GM23248 (cell line): ENCODE measurements at regions not wholly inside any gene's neighbourhood (a gene's known extent, or its start where the extent isn't known, plus 50 kb on each side); places are given as distances from the start of the nearest gene placed in this dataset.

Source experiments
- DNase-seq: peaks from one replicate; pipeline ENCODE4 v3.0.0-alpha.2; 2015
- H2AFZ ChIP-seq: fragments of 200-600 bp; sonication (generic); 2 replicates; pipeline ENCODE4 v1.6.1; 2016; ENCODE audit warnings: antibody characterized with exemption
- H3F3A ChIP-seq: fragments of 200-600 bp; sonication (generic); 2 replicates; pipeline ENCODE4 v1.6.1; 2016; ENCODE audit warnings: mild to moderate bottlenecking, antibody characterized with exemption, mixed run types; ENCODE audit not compliant: insufficient read depth
- H3K27ac ChIP-seq: fragments of 200-600 bp; sonication (generic); 2 replicates; pipeline ENCODE4 v1.5.1; 2016; ENCODE audit warnings: mild to moderate bottlenecking
- H3K27me3 ChIP-seq: fragments of 200-600 bp; sonication (generic); replicated peaks from 2 replicates; pipeline ENCODE4 v1.6.1; 2016; ENCODE audit warnings: mild to moderate bottlenecking; ENCODE audit not compliant: insufficient read depth
- H3K36me3 ChIP-seq: fragments of 200-600 bp; sonication (generic); 2 replicates; pipeline ENCODE4 v1.6.1; 2016; ENCODE audit warnings: low read depth, mild to moderate bottlenecking
- H3K4me1 ChIP-seq: fragments of 200-600 bp; sonication (generic); 2 replicates; pipeline ENCODE4 v1.6.1; 2016; ENCODE audit warnings: mild to moderate bottlenecking; ENCODE audit not compliant: insufficient read depth
- H3K4me2 ChIP-seq: fragments of 200-600 bp; sonication (generic); one replicate; pipeline ENCODE4 v1.6.1; 2016; ENCODE audit warnings: mild to moderate bottlenecking; ENCODE audit not compliant: unreplicated experiment
- H3K4me3 ChIP-seq: fragments of 200-600 bp; sonication (generic); 2 replicates; pipeline ENCODE4 v1.5.1; 2016; ENCODE audit warnings: mild to moderate bottlenecking
- H3K79me2 ChIP-seq: fragments of 200-600 bp; sonication (generic); 2 replicates; pipeline ENCODE4 v1.6.1; 2016; ENCODE audit warnings: mild to moderate bottlenecking; ENCODE audit not compliant: insufficient read depth
- H3K9ac ChIP-seq: fragments of 200-600 bp; sonication (generic); 2 replicates; pipeline ENCODE4 v1.6.1; 2016; ENCODE audit warnings: mild to moderate bottlenecking
- H3K9me2 ChIP-seq: fragments of 200-600 bp; sonication (generic); 2 replicates; pipeline ENCODE4 v1.6.1; 2016; ENCODE audit warnings: mixed run types, mild to moderate bottlenecking, moderate library complexity; ENCODE audit not compliant: insufficient read depth
- H3K9me3 ChIP-seq: fragments of 200-600 bp; sonication (generic); one replicate; pipeline ENCODE4 v1.6.1; 2017; ENCODE audit warnings: low read depth
- H4K20me1 ChIP-seq: fragments of 200-600 bp; sonication (generic); 2 replicates; pipeline ENCODE4 v1.6.0; 2016; ENCODE audit not compliant: insufficient read depth
- EZH2 ChIP-seq: fragments of 200-600 bp; sonication (generic); IDR thresholded peaks from 2 replicates; pipeline ENCODE4 v1.6.1; 2018; ENCODE audit warnings: antibody characterized with exemption, mild to moderate bottlenecking; ENCODE audit not compliant: insufficient read depth, poor library complexity, severe bottlenecking
- EZH2phosphoT487 ChIP-seq: fragments of 200-600 bp; sonication (generic); IDR thresholded peaks from 2 replicates; pipeline ENCODE4 v1.6.1; 2018; ENCODE audit warnings: antibody characterized with exemption, moderate library complexity, mild to moderate bottlenecking, low read depth; ENCODE audit not compliant: insufficient read depth
- WGBS, 2 experiments: methylation state at CpG; one replicate each; pipeline ENCODE4 v1.1.6; 2015 to 2017; ENCODE audit warnings: low lambda C conversion rate in 2 of 2, low coverage in 1 of 2; ENCODE audit errors: missing lambda C conversion rate in 2 of 2; 5-methylcytosine and 5-hydroxymethylcytosine counted together
- in situ Hi-C: fragments of 300-500 bp; cut with MboI; formaldehyde crosslinking; loops from 2 replicates; pipeline ENCODE4 v1.15.0; 2020

GRCh38 chr11:13062115-13062514 is 53.0 kb downstream of the RASSF10 start:
- H3K9me2 ChIP-seq: no peaks in the 10 kb centered on the region
- no peaks in the 10 kb centered on the region for H3K79me2 ChIP-seq
- peaks cover 9% of the 10 kb centered on the region; the same call in 1 of the 2 replicates for H3F3A ChIP-seq
- H3K4me3 ChIP-seq: no peak overlapping the region
- H3K27ac ChIP-seq: no peak overlapping the region
- no peak overlapping the region for H3K9ac ChIP-seq
- TF ChIP-seq EZH2phosphoT487 (no peak), EZH2 (no peak)
- H3K27me3 ChIP-seq: 0 out of 2 replicates have a peak, but pooled peaks cover 13% of the 10 kb centered on the region
- H3K4me2 ChIP-seq: peak overlapping the region; percentile 23
- no peaks in the 10 kb centered on the region for H3K9me3 ChIP-seq
- WGBS, 2 experiments: 73% methylated on average over 5 of the region's 5 CpGs
- H2AFZ ChIP-seq: no peak overlapping the region
- peaks cover 14% of the 10 kb centered on the region for H3K4me1 ChIP-seq
- no peaks in the 10 kb centered on the region for H4K20me1 ChIP-seq
- in situ Hi-C loops: no loop called here
- no peaks in the 10 kb centered on the region for H3K36me3 ChIP-seq
- no peak for DNase-seq

- Histone ChIP-seq H3K9me2 (no peaks in the 10 kb centered on the region), H3K36me3 (no peaks in the 10 kb centered on the region), H4K20me1 (no peaks in the 10 kb centered on the region), H3K9ac (no peak overlapping the region), H3K4me1 (peaks cover 14% of the 10 kb centered on the region), H3K4me3 (no peak overlapping the region), H3K79me2 (no peaks in the 10 kb centered on the region), H2AFZ (no peak overlapping the region), H3K27ac (no peak overlapping the region), H3K27me3 (peaks cover 13% of the 10 kb centered on the region; the same call in 1 of the 2 replicates), H3K9me3 (no peaks in the 10 kb centered on the region), H3F3A (peaks cover 9% of the 10 kb centered on the region; the same call in 1 of the 2 replicates), H3K4me2 (no peak overlapping the region)
- TF ChIP-seq EZH2: no peak
- no peak for TF ChIP-seq EZH2phosphoT487
- DNase-seq: no peak
- in situ Hi-C loops: no loop called here
- WGBS, 2 experiments: 57 to 67% methylated on average over 3 of the region's 3 CpGs
Measured at GRCh38 chr11:13064593-13064992, 55.5 kb downstream of the RASSF10 start.

DNA sequence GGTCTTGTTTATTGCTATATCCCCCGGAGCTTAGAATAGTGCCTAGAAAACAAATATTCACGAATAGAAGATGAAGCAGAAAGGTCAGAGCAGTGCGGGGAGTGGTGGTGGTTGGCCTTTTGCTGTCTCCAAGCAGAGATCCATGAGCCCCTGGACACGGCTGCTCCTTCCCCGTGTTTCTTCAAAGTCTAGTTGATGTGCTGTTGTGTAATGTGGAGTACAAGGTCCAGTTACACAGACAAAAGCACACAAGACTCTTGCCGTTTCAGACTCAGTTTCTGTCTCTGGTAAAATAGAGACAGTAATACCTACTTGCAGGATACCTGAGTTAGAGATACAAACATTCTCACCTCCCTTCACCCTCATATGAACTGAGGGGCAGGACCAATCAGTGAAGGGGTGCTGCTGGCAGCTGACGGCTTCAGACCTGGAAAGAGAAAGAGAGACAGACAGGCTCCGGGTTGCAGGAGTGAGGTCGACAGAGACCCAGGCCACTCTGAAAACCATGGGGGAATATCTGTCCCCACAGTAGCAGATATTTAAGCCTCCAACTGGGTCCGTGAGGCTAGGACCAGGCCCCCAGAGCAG is 56.2 kb downstream of the RASSF10 start:
- Histone ChIP-seq H4K20me1 (no peaks in the 10 kb centered on the region), H2AFZ (no peak overlapping the region), H3K27me3 (peaks cover 13% of the 10 kb centered on the region; the same call in 1 of the 2 replicates), H3K4me1 (peaks cover 14% of the 10 kb centered on the region), H3K79me2 (no peaks in the 10 kb centered on the region), H3K9me2 (no peaks in the 10 kb centered on the region), H3K36me3 (no peaks in the 10 kb centered on the region), H3F3A (peaks cover 9% of the 10 kb centered on the region; the same call in 1 of the 2 replicates), H3K27ac (no peak overlapping the region), H3K4me2 (no peak overlapping the region), H3K4me3 (no peak overlapping the region), H3K9ac (no peak overlapping the region), H3K9me3 (no peaks in the 10 kb centered on the region)
- in situ Hi-C loops: no loop called here
- WGBS, 2 experiments: 62 to 64% methylated on average over 10 of the region's 10 CpGs
- DNase-seq: no peak
- no peak for TF ChIP-seq EZH2phosphoT487
- TF ChIP-seq EZH2: no peak

GRCh38 chr11:13068211-13068610 is 59.1 kb downstream of the RASSF10 start:
- Histone ChIP-seq H3K27ac (no peak overlapping the region), H3K4me3 (no peak overlapping the region), H3K4me2 (no peak overlapping the region), H3K9me3 (no peaks in the 10 kb centered on the region), H3K27me3 (peaks cover 13% of the 10 kb centered on the region; the same call in 1 of the 2 replicates), H3K9ac (no peak overlapping the region), H2AFZ (no peak overlapping the region), H3K9me2 (no peaks in the 10 kb centered on the region), H3K36me3 (no peaks in the 10 kb centered on the region), H3K4me1 (no peaks in the 10 kb centered on the region), H3F3A (no peaks in the 10 kb centered on the region), H3K79me2 (no peaks in the 10 kb centered on the region), H4K20me1 (no peaks in the 10 kb centered on the region)
- in situ Hi-C loops: no loop called here
- WGBS, 2 experiments: 48 to 50% methylated on average over 1 of the region's 1 CpG
- no peak for DNase-seq
- TF ChIP-seq EZH2 (no peak), EZH2phosphoT487 (no peak)
